HepG2 (cell line): ENCODE measurements at regions not wholly inside any gene's neighbourhood (a gene's known extent, or its start where the extent isn't known, plus 50 kb on each side); places are given as distances from the start of the nearest gene placed in this dataset.

ENCODE experiments used
- FIP1L1 ChIP-seq: fragments of 200-400 bp; formaldehyde crosslinking; IDR thresholded peaks from 2 replicates; pipeline ENCODE4 v1.6.1; 2018; ENCODE audit warnings: low read depth, mild to moderate bottlenecking, low read length, moderate library complexity, borderline replicate concordance; ENCODE audit not compliant: insufficient read depth
- KLF12 ChIP-seq: sonication (generic); formaldehyde crosslinking; IDR thresholded peaks from 2 replicates; pipeline ENCODE4 v1.4.0; 2020; ENCODE audit warnings: missing genetic modification reagents, borderline replicate concordance
- MIXL1 ChIP-seq: IDR thresholded peaks from 2 replicates; pipeline ENCODE4 v1.6.1; 2016
- MLLT10 ChIP-seq: sonication (generic); formaldehyde crosslinking; IDR thresholded peaks from 2 replicates; pipeline ENCODE4 v1.4.0; 2020; ENCODE audit warnings: missing genetic modification reagents
- SKI ChIP-seq: fragments of 450-650 bp; IDR thresholded peaks from one replicate; pipeline ENCODE4 v1.6.1; 2018; ENCODE audit warnings: mild to moderate bottlenecking; ENCODE audit not compliant: partially characterized antibody
- ZBTB7A ChIP-seq: sonication (generic); formaldehyde crosslinking; IDR thresholded peaks from 2 replicates; pipeline ENCODE4 v1.8.0; 2022; ENCODE audit warnings: mild to moderate bottlenecking, missing genetic modification reagents
- ZNF230 ChIP-seq: sonication (generic); formaldehyde crosslinking; IDR thresholded peaks from 2 replicates; pipeline ENCODE4 v1.4.0; 2020; ENCODE audit warnings: mild to moderate bottlenecking, missing genetic modification reagents
- ZNF646 ChIP-seq: sonication (generic); formaldehyde crosslinking; IDR thresholded peaks from 2 replicates; pipeline ENCODE4 v1.9.0; 2021; ENCODE audit warnings: mild to moderate bottlenecking, missing genetic modification reagents
- ZNF83 ChIP-seq: sonication (generic); formaldehyde crosslinking; IDR thresholded peaks from 2 replicates; pipeline ENCODE4 v1.4.0; 2020; ENCODE audit warnings: missing genetic modification reagents, mild to moderate bottlenecking, borderline replicate concordance
- TF ChIP-seq, protein P1 (sequence below): sonication (generic); formaldehyde crosslinking; IDR thresholded peaks from 2 replicates; pipeline ENCODE4 v1.4.0; 2020; ENCODE audit warnings: mild to moderate bottlenecking, missing genetic modification reagents, borderline replicate concordance
- TF ChIP-seq, protein P2 (sequence below): sonication (generic); formaldehyde crosslinking; IDR thresholded peaks from 2 replicates; pipeline ENCODE4 v1.4.0; 2020; ENCODE audit warnings: missing genetic modification reagents

DNA sequence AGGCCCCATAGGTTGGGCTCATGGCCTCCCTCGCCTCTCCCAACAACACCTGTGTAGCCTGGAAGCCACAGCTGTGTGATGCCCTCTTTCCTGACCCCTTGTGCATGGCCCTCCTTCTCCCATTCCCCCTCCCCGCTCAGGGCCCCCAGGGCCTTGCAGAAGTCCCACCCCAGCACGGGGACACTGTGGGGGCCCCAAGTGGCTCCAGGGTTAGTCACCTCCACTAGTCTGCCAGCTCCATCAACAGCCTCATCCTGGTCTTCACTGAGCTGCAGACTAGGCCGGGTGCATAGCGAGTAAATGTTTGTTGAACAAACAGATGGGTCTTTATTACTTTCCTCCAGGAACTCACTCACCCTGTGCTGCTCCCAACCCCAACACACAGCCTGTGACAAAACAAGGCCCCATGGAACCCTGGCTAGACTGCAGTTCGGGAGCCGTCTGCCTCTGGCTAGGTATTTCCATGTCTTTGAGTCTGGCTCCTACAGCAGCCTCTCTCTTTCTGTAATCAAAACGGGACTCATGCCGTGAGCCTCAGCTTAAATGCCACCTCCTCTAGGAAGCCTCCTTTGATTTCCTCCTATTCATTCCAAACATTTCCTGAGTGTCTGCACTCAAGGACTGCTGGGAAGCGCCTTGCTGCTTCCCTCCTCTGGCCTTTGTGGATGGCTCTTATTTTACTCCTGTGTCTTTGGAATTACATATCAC is 109.9 kb upstream of the ID2 start (continued):
- TF ChIP-seq, protein P1, sequence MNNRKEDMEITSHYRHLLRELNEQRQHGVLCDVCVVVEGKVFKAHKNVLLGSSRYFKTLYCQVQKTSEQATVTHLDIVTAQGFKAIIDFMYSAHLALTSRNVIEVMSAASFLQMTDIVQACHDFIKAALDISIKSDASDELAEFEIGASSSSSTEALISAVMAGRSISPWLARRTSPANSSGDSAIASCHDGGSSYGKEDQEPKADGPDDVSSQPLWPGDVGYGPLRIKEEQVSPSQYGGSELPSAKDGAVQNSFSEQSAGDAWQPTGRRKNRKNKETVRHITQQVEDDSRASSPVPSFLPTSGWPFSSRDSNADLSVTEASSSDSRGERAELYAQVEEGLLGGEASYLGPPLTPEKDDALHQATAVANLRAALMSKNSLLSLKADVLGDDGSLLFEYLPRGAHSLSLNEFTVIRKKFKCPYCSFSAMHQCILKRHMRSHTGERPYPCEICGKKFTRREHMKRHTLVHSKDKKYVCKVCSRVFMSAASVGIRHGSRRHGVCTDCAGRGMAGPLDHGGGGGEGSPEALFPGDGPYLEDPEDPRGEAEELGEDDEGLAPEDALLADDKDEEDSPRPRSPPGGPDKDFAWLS: no peak
- TF ChIP-seq ZBTB7A (CRISPR knock-in tag): peak; percentile 53; the same call in 1 of the 2 replicates
- TF ChIP-seq ZNF646: no peak; the same call in 1 of the 2 replicates
- peak; percentile 23; the same call in 1 of the 2 replicates for TF ChIP-seq MIXL1 (CRISPR knock-in tag)
- TF ChIP-seq MLLT10 (CRISPR knock-in tag): no peak
- TF ChIP-seq ZNF83 (CRISPR knock-in tag): no peak
- TF ChIP-seq ZNF230 (CRISPR knock-in tag): no peak
- TF ChIP-seq SKI: peak; percentile 83
- TF ChIP-seq, protein P2, sequence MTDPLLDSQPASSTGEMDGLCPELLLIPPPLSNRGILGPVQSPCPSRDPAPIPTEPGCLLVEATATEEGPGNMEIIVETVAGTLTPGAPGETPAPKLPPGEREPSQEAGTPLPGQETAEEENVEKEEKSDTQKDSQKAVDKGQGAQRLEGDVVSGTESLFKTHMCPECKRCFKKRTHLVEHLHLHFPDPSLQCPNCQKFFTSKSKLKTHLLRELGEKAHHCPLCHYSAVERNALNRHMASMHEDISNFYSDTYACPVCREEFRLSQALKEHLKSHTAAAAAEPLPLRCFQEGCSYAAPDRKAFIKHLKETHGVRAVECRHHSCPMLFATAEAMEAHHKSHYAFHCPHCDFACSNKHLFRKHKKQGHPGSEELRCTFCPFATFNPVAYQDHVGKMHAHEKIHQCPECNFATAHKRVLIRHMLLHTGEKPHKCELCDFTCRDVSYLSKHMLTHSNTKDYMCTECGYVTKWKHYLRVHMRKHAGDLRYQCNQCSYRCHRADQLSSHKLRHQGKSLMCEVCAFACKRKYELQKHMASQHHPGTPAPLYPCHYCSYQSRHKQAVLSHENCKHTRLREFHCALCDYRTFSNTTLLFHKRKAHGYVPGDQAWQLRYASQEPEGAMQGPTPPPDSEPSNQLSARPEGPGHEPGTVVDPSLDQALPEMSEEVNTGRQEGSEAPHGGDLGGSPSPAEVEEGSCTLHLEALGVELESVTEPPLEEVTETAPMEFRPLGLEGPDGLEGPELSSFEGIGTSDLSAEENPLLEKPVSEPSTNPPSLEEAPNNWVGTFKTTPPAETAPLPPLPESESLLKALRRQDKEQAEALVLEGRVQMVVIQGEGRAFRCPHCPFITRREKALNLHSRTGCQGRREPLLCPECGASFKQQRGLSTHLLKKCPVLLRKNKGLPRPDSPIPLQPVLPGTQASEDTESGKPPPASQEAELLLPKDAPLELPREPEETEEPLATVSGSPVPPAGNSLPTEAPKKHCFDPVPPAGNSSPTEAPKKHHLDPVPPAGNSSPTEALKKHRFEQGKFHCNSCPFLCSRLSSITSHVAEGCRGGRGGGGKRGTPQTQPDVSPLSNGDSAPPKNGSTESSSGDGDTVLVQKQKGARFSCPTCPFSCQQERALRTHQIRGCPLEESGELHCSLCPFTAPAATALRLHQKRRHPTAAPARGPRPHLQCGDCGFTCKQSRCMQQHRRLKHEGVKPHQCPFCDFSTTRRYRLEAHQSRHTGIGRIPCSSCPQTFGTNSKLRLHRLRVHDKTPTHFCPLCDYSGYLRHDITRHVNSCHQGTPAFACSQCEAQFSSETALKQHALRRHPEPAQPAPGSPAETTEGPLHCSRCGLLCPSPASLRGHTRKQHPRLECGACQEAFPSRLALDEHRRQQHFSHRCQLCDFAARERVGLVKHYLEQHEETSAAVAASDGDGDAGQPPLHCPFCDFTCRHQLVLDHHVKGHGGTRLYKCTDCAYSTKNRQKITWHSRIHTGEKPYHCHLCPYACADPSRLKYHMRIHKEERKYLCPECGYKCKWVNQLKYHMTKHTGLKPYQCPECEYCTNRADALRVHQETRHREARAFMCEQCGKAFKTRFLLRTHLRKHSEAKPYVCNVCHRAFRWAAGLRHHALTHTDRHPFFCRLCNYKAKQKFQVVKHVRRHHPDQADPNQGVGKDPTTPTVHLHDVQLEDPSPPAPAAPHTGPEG (CRISPR knock-in tag): no peak
- no peak for TF ChIP-seq FIP1L1
- TF ChIP-seq KLF12: no peak
